Astrocyte (in vitro differentiated cells and primary cell): ENCODE measurements at regions not wholly inside any gene's neighbourhood (a gene's known extent, or its start where the extent isn't known, plus 50 kb on each side); places are given as distances from the start of the nearest gene placed in this dataset.

ENCODE experiments used
- DNase-seq: peaks from one replicate; pipeline ENCODE4 v3.0.0-alpha.2; 2010; ENCODE audit warnings: low read depth
- FAIRE-seq: peaks from 2 replicates; lab custom pipeline; 2011; peaks lifted over from hg19 to GRCh38; lab: Jason Lieb, UNC
- H2AFZ ChIP-seq: 2 replicates; pipeline ENCODE4 v1.6.0; 2012; ENCODE audit warnings: low read depth, low read length, inconsistent platforms
- H3K27ac ChIP-seq: 2 replicates; pipeline ENCODE4 v1.5.1; 2011; ENCODE audit warnings: low read depth, low read length, inconsistent platforms
- H3K27me3 ChIP-seq: 2 replicates; pipeline ENCODE4 v1.6.0; 2011; ENCODE audit warnings: low read length, inconsistent platforms; ENCODE audit not compliant: insufficient read depth
- H3K36me3 ChIP-seq: 2 replicates; pipeline ENCODE4 v1.5.1; 2011; ENCODE audit warnings: low read length, inconsistent platforms; ENCODE audit not compliant: insufficient read depth
- H3K4me1 ChIP-seq: 2 replicates; pipeline ENCODE4 v1.5.1; 2011; ENCODE audit warnings: low read length, inconsistent platforms; ENCODE audit not compliant: insufficient read depth
- H3K4me2 ChIP-seq: 2 replicates; pipeline ENCODE4 v1.6.0; 2012; ENCODE audit warnings: low read length, inconsistent platforms
- H3K4me3 ChIP-seq: 2 replicates; pipeline ENCODE4 v1.5.1; 2011; ENCODE audit warnings: low read depth, mild to moderate bottlenecking, low read length, inconsistent platforms; ENCODE audit not compliant: insufficient read depth
- H3K79me2 ChIP-seq: 2 replicates; pipeline ENCODE4 v1.6.0; 2012; ENCODE audit warnings: mild to moderate bottlenecking, low read length, inconsistent platforms; ENCODE audit not compliant: insufficient read depth
- H3K9ac ChIP-seq: 2 replicates; pipeline ENCODE4 v1.6.0; 2012; ENCODE audit warnings: mild to moderate bottlenecking, low read length, inconsistent platforms
- H3K9me3 ChIP-seq: 2 replicates; pipeline ENCODE4 v1.5.1; 2012; ENCODE audit warnings: low read depth, mild to moderate bottlenecking, low read length, inconsistent platforms; ENCODE audit not compliant: insufficient read depth
- H4K20me1 ChIP-seq: 2 replicates; pipeline ENCODE4 v1.6.0; 2012; ENCODE audit warnings: low read length, inconsistent platforms; ENCODE audit not compliant: insufficient read depth
- H3K27ac Mint-ChIP-seq: one replicate; pipeline ENCODE4 v1.8.0; 2021; ENCODE audit warnings: mild to moderate bottlenecking, mixed read lengths; ENCODE audit not compliant: unreplicated experiment
- H3K27me3 Mint-ChIP-seq: one replicate; pipeline ENCODE4 v1.8.0; 2021; ENCODE audit warnings: low read depth, mixed read lengths; ENCODE audit not compliant: unreplicated experiment
- H3K36me3 Mint-ChIP-seq: one replicate; pipeline ENCODE4 v1.8.0; 2021; ENCODE audit warnings: low read depth, mixed read lengths; ENCODE audit not compliant: unreplicated experiment
- H3K4me1 Mint-ChIP-seq: one replicate; pipeline ENCODE4 v1.8.0; 2021; ENCODE audit warnings: low read depth, mixed read lengths; ENCODE audit not compliant: unreplicated experiment
- H3K4me3 Mint-ChIP-seq: one replicate; pipeline ENCODE4 v1.8.0; 2021; ENCODE audit warnings: mild to moderate bottlenecking, moderate library complexity, mixed read lengths; ENCODE audit not compliant: unreplicated experiment
- H3K9me3 Mint-ChIP-seq: one replicate; pipeline ENCODE4 v1.8.0; 2021; ENCODE audit warnings: mild to moderate bottlenecking, mixed read lengths; ENCODE audit not compliant: unreplicated experiment
- CTCF ChIP-seq: IDR thresholded peaks from 2 replicates; pipeline ENCODE4 v1.5.1; 2011; ENCODE audit warnings: low read depth, mild to moderate bottlenecking, inconsistent platforms, low read length, moderate library complexity; ENCODE audit not compliant: insufficient read depth
- EZH2 ChIP-seq: IDR thresholded peaks from 2 replicates; pipeline ENCODE4 v1.6.1; 2012; ENCODE audit warnings: mild to moderate bottlenecking, low read length, inconsistent platforms; ENCODE audit not compliant: insufficient read depth

GRCh38 chr9:89926691-89927220 lies 321.9 kb downstream of the GADD45G start:
- H3K4me3 ChIP-seq = no peak overlapping the region
- H3K79me2 ChIP-seq = no peaks in the 10 kb centered on the region
- no peaks in the 10 kb centered on the region for H3K36me3 ChIP-seq
- H3K9me3 Mint-ChIP-seq = peaks cover 8% of the 10 kb centered on the region
- H3K4me2 ChIP-seq = no peak overlapping the region
- FAIRE-seq (no peak), DNase-seq (no peak)
- peaks cover 18% of the 10 kb centered on the region for H3K4me1 ChIP-seq
- peaks cover 22% of the 10 kb centered on the region for H3K4me1 Mint-ChIP-seq
- no peaks in the 10 kb centered on the region for H4K20me1 ChIP-seq
- no peak overlapping the region for H2AFZ ChIP-seq
- no peak overlapping the region for H3K9ac ChIP-seq
- H3K4me3 Mint-ChIP-seq = no peak overlapping the region
- H3K27ac ChIP-seq = no peak overlapping the region
- no peaks in the 10 kb centered on the region for H3K27me3 ChIP-seq
- H3K36me3 Mint-ChIP-seq = no peaks in the 10 kb centered on the region
- H3K27me3 Mint-ChIP-seq = peaks cover 53% of the 10 kb centered on the region
- no peak overlapping the region for H3K27ac Mint-ChIP-seq
- H3K9me3 ChIP-seq = no peaks in the 10 kb centered on the region
- TF ChIP-seq EZH2 (no peak), CTCF (no peak)

- Mint-ChIP-seq H3K4me3 (no peak overlapping the region), H3K27me3 (peaks cover 63% of the 10 kb centered on the region), H3K9me3 (peaks cover 13% of the 10 kb centered on the region), H3K36me3 (no peaks in the 10 kb centered on the region), H3K4me1 (peaks cover 22% of the 10 kb centered on the region), H3K27ac (no peak overlapping the region)
- FAIRE-seq (no peak), DNase-seq (no peak)
- Histone ChIP-seq H3K9ac (no peak overlapping the region), H3K4me2 (no peak overlapping the region), H3K36me3 (no peaks in the 10 kb centered on the region), H4K20me1 (no peaks in the 10 kb centered on the region), H3K4me1 (peaks cover 18% of the 10 kb centered on the region), H3K27ac (no peak overlapping the region), H3K79me2 (no peaks in the 10 kb centered on the region), H3K9me3 (no peaks in the 10 kb centered on the region), H3K4me3 (no peak overlapping the region), H2AFZ (no peak overlapping the region), H3K27me3 (no peaks in the 10 kb centered on the region)
- no peak for TF ChIP-seq EZH2
- no peak for TF ChIP-seq CTCF
These were observed 323.3 kb downstream of the GADD45G start for GRCh38 chr9:89928106-89928505.

GRCh38 chr9:89928521-89929275 lies 323.9 kb downstream of the GADD45G start:
- Mint-ChIP-seq H3K4me1 (peaks cover 17% of the 10 kb centered on the region), H3K9me3 (peaks cover 15% of the 10 kb centered on the region)
- no peak overlapping the region for H3K9ac ChIP-seq

More at GRCh38 chr9:89928521-89929275, 323.9 kb downstream of the GADD45G start:
- DNase-seq (no peak), FAIRE-seq (no peak)
- Mint-ChIP-seq H3K36me3 (no peaks in the 10 kb centered on the region), H3K27ac (no peak overlapping the region), H3K4me3 (no peak overlapping the region), H3K27me3 (peaks cover 67% of the 10 kb centered on the region)
- TF ChIP-seq EZH2 (no peak), CTCF (no peak)
- Histone ChIP-seq H3K27me3 (no peaks in the 10 kb centered on the region), H3K4me2 (peak overlapping the region; percentile 55), H3K27ac (no peak overlapping the region), H3K79me2 (no peaks in the 10 kb centered on the region), H3K36me3 (no peaks in the 10 kb centered on the region), H4K20me1 (no peaks in the 10 kb centered on the region), H3K9me3 (no peaks in the 10 kb centered on the region), H2AFZ (no peak overlapping the region), H3K4me1 (peaks cover 16% of the 10 kb centered on the region), H3K4me3 (no peak overlapping the region)
